GM23338 (cell line): ENCODE measurements at regions not wholly inside any gene's neighbourhood (a gene's known extent, or its start where the extent isn't known, plus 50 kb on each side); places are given as distances from the start of the nearest gene placed in this dataset.

ENCODE experiments used
- ATAC-seq: fragments of 200-7000 bp; cut with Tn5 transposase; 3 replicates; pipeline ENCODE4 v1.9.1; 2020
- DNase-seq: peaks from one replicate; pipeline ENCODE4 v3.0.0-alpha.2; 2015; ENCODE audit warnings: low spot score
- H2AFZ ChIP-seq: fragments of 200-600 bp; sonication (generic); 2 replicates; pipeline ENCODE4 v1.8.0; 2016; ENCODE audit warnings: antibody characterized with exemption, mild to moderate bottlenecking, moderate library complexity
- H3F3A ChIP-seq: fragments of 200-600 bp; sonication (generic); replicated peaks from 2 replicates; pipeline ENCODE4 v1.8.0; 2017; ENCODE audit warnings: antibody characterized with exemption, mixed run types, low read depth
- H3K27ac ChIP-seq: fragments of 200-600 bp; sonication (generic); 2 replicates; pipeline ENCODE4 v1.6.1; 2016; ENCODE audit warnings: low read depth
- H3K27me3 ChIP-seq: fragments of 200-600 bp; sonication (generic); 2 replicates; pipeline ENCODE4 v1.8.0; 2016; ENCODE audit warnings: mild to moderate bottlenecking, mixed run types, moderate library complexity; ENCODE audit not compliant: insufficient read depth
- H3K36me3 ChIP-seq: fragments of 200-600 bp; sonication (generic); 2 replicates; pipeline ENCODE4 v1.8.0; 2016; ENCODE audit warnings: mild to moderate bottlenecking; ENCODE audit not compliant: insufficient read depth
- H3K4me1 ChIP-seq: fragments of 200-600 bp; sonication (generic); 2 replicates; pipeline ENCODE4 v1.8.0; 2016; ENCODE audit warnings: mild to moderate bottlenecking, moderate library complexity; ENCODE audit not compliant: insufficient read depth
- H3K4me2 ChIP-seq: fragments of 200-600 bp; sonication (generic); 2 replicates; pipeline ENCODE4 v1.7.1; 2017; ENCODE audit warnings: mixed run types
- H3K4me3 ChIP-seq: fragments of 200-600 bp; sonication (generic); 2 replicates; pipeline ENCODE4 v1.6.1; 2016; ENCODE audit warnings: mixed run types
- H3K79me2 ChIP-seq: fragments of 200-600 bp; sonication (generic); replicated peaks from 2 replicates; pipeline ENCODE4 v1.8.0; 2017; ENCODE audit warnings: mild to moderate bottlenecking; ENCODE audit not compliant: insufficient read depth
- H3K9me2 ChIP-seq: fragments of 200-600 bp; sonication (generic); 2 replicates; pipeline ENCODE4 v1.8.0; 2017; ENCODE audit not compliant: insufficient read depth
- H4K20me1 ChIP-seq: fragments of 200-600 bp; sonication (generic); replicated peaks from 2 replicates; pipeline ENCODE4 v1.8.0; 2017; ENCODE audit warnings: mild to moderate bottlenecking; ENCODE audit not compliant: insufficient read depth
- H3K27ac Mint-ChIP-seq: 2 replicates; pipeline ENCODE4 v1.8.0; 2020; ENCODE audit warnings: inconsistent platforms, mild to moderate bottlenecking, moderate library complexity, mixed read lengths
- H3K27me3 Mint-ChIP-seq: 3 replicates; pipeline ENCODE4 v1.8.0; 2022; ENCODE audit warnings: low read depth, mild to moderate bottlenecking, moderate library complexity, mixed read lengths, inconsistent platforms; ENCODE audit not compliant: insufficient read depth, poor library complexity
- H3K36me3 Mint-ChIP-seq: 3 replicates; pipeline ENCODE4 v1.8.0; 2021; ENCODE audit warnings: low read depth, mild to moderate bottlenecking, inconsistent platforms, moderate library complexity, mixed read lengths
- H3K4me1 Mint-ChIP-seq: 3 replicates; pipeline ENCODE4 v1.8.0; 2020; ENCODE audit warnings: mild to moderate bottlenecking, inconsistent platforms, mixed read lengths
- H3K4me3 Mint-ChIP-seq: 3 replicates; pipeline ENCODE4 v1.8.0; 2021; ENCODE audit warnings: moderate library complexity, mild to moderate bottlenecking, inconsistent platforms, mixed read lengths
- H3K9me3 Mint-ChIP-seq: 3 replicates; pipeline ENCODE4 v1.8.0; 2020; ENCODE audit warnings: moderate library complexity, mild to moderate bottlenecking, inconsistent platforms, mixed read lengths
- CREB1 ChIP-seq: fragments of 250-450 bp; sonication (Bioruptor Pico); IDR thresholded peaks from 2 replicates; pipeline ENCODE4 v1.5.0; 2020; ENCODE audit warnings: low read depth, mild to moderate bottlenecking, moderate library complexity
- EZH2 ChIP-seq: fragments of 200-600 bp; sonication (generic); IDR thresholded peaks from one replicate; pipeline ENCODE4 v1.8.0; 2017; ENCODE audit warnings: antibody characterized with exemption, mild to moderate bottlenecking, low read depth; ENCODE audit not compliant: unreplicated experiment
- EZH2phosphoT487 ChIP-seq: fragments of 200-600 bp; sonication (generic); IDR thresholded peaks from one replicate; pipeline ENCODE4 v1.8.1; 2018; ENCODE audit warnings: antibody characterized with exemption; ENCODE audit not compliant: unreplicated experiment
- JUNB ChIP-seq: IDR thresholded peaks from one replicate; pipeline ENCODE4 v1.6.1; 2016; ENCODE audit warnings: antibody characterized with exemption; ENCODE audit not compliant: unreplicated experiment
- NANOG ChIP-seq: IDR thresholded peaks from 2 replicates; pipeline ENCODE4 v1.6.1; 2016; ENCODE audit warnings: antibody characterized with exemption, borderline replicate concordance
- POLR2AphosphoS5 ChIP-seq: IDR thresholded peaks from 2 replicates; pipeline ENCODE4 v1.6.1; 2016; ENCODE audit warnings: antibody characterized with exemption, low read depth
- REST ChIP-seq: IDR thresholded peaks from one replicate; pipeline ENCODE4 v1.6.1; 2018; ENCODE audit warnings: antibody characterized with exemption; ENCODE audit not compliant: unreplicated experiment
- STAT1 ChIP-seq: IDR thresholded peaks from one replicate; pipeline ENCODE4 v1.6.1; 2016; ENCODE audit warnings: antibody characterized with exemption; ENCODE audit not compliant: unreplicated experiment
- ZNF114 ChIP-seq: fragments of 250-450 bp; sonication (Bioruptor Pico); IDR thresholded peaks from 2 replicates; pipeline ENCODE4 v1.5.0; 2020; ENCODE audit warnings: mild to moderate bottlenecking, moderate library complexity
- ZNF331 ChIP-seq: fragments of 250-450 bp; sonication (Bioruptor Pico); IDR thresholded peaks from 2 replicates; pipeline ENCODE4 v1.5.0; 2020; ENCODE audit warnings: low read depth, mild to moderate bottlenecking, moderate library complexity
- TF ChIP-seq, protein P1 (sequence below), 2 experiments: fragments of 200-600 bp in 1 of 2; sonication (generic) in 1 of 2; conservative IDR thresholded peaks; 2 replicates each; pipeline versions ENCODE4 v1.5.1 to v1.6.1; 2016 to 2017; ENCODE audit warnings: antibody characterized with exemption in 2 of 2, low read depth in 2 of 2, mild to moderate bottlenecking in 2 of 2, moderate library complexity in 1 of 2
- TF ChIP-seq, protein P2 (sequence below): fragments of 250-450 bp; sonication (Bioruptor Pico); IDR thresholded peaks from 2 replicates; pipeline ENCODE4 v1.5.0; 2020; ENCODE audit warnings: mild to moderate bottlenecking, moderate library complexity
- TF ChIP-seq, protein P3 (sequence below): IDR thresholded peaks from 2 replicates; pipeline ENCODE4 v1.6.1; 2016; ENCODE audit warnings: antibody characterized with exemption

DNA sequence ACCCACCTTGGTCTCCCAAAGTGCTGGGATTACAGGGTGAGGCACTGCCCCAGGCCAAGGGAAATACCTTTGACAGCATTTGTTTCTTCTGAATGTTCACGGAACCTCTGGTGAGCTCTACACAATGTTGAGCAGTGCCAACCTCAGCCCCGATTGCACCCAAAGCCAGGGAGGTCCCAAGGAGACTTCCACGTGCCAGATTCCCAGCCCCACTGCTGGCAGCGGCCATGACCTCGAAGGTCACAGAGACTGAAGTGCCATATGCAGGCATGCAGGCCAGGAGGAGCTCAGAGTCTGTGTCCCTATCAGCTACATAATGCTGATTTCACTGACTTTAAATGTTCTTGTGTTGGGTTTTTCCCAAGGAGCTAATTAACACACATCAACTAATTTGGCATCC is 226.4 kb upstream of the FOXF1 start (continued):
- TF ChIP-seq, protein P1, sequence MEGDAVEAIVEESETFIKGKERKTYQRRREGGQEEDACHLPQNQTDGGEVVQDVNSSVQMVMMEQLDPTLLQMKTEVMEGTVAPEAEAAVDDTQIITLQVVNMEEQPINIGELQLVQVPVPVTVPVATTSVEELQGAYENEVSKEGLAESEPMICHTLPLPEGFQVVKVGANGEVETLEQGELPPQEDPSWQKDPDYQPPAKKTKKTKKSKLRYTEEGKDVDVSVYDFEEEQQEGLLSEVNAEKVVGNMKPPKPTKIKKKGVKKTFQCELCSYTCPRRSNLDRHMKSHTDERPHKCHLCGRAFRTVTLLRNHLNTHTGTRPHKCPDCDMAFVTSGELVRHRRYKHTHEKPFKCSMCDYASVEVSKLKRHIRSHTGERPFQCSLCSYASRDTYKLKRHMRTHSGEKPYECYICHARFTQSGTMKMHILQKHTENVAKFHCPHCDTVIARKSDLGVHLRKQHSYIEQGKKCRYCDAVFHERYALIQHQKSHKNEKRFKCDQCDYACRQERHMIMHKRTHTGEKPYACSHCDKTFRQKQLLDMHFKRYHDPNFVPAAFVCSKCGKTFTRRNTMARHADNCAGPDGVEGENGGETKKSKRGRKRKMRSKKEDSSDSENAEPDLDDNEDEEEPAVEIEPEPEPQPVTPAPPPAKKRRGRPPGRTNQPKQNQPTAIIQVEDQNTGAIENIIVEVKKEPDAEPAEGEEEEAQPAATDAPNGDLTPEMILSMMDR (conservative IDR thresholded peaks at IDR 0.05; ENCODE audit: low read depth in 2 of 2), result no peak
- TF ChIP-seq EZH2phosphoT487 (no peak), CREB1 (CRISPR knock-in tag) (no peak), POLR2AphosphoS5 (no peak), EZH2 (no peak)

- Mint-ChIP-seq H3K27me3 (peaks cover 75% of the 10 kb centered on the region), H3K4me1 (peaks cover 57% of the 10 kb centered on the region), H3K27ac (no peak overlapping the region), H3K9me3 (no peaks in the 10 kb centered on the region), H3K36me3 (no peaks in the 10 kb centered on the region), H3K4me3 (peak overlapping the region; percentile 57)
- Histone ChIP-seq H3K4me3 (peak overlapping the region; percentile 87), H3K9me2 (no peaks in the 10 kb centered on the region), H3K36me3 (no peaks in the 10 kb centered on the region), H3K27me3 (peaks cover 80% of the 10 kb centered on the region), H3F3A (0 out of 2 replicates have a peak, but pooled peaks cover 9% of the 10 kb centered on the region), H3K4me1 (peaks cover 74% of the 10 kb centered on the region), H3K4me2 (peak overlapping the region; percentile 95), H2AFZ (no peak overlapping the region), H4K20me1 (no peaks in the 10 kb centered on the region), H3K79me2 (no peaks in the 10 kb centered on the region), H3K27ac (no peak overlapping the region)
- DNase-seq (no peak), ATAC-seq (no peak)
- TF ChIP-seq NANOG (no peak), REST (no peak), STAT1 (no peak), JUNB (no peak), POLR2AphosphoS5 (no peak), ZNF114 (CRISPR knock-in tag) (no peak), CREB1 (CRISPR knock-in tag) (no peak), EZH2phosphoT487 (no peak), EZH2 (no peak), ZNF331 (CRISPR knock-in tag) (no peak)
- TF ChIP-seq, protein P2, sequence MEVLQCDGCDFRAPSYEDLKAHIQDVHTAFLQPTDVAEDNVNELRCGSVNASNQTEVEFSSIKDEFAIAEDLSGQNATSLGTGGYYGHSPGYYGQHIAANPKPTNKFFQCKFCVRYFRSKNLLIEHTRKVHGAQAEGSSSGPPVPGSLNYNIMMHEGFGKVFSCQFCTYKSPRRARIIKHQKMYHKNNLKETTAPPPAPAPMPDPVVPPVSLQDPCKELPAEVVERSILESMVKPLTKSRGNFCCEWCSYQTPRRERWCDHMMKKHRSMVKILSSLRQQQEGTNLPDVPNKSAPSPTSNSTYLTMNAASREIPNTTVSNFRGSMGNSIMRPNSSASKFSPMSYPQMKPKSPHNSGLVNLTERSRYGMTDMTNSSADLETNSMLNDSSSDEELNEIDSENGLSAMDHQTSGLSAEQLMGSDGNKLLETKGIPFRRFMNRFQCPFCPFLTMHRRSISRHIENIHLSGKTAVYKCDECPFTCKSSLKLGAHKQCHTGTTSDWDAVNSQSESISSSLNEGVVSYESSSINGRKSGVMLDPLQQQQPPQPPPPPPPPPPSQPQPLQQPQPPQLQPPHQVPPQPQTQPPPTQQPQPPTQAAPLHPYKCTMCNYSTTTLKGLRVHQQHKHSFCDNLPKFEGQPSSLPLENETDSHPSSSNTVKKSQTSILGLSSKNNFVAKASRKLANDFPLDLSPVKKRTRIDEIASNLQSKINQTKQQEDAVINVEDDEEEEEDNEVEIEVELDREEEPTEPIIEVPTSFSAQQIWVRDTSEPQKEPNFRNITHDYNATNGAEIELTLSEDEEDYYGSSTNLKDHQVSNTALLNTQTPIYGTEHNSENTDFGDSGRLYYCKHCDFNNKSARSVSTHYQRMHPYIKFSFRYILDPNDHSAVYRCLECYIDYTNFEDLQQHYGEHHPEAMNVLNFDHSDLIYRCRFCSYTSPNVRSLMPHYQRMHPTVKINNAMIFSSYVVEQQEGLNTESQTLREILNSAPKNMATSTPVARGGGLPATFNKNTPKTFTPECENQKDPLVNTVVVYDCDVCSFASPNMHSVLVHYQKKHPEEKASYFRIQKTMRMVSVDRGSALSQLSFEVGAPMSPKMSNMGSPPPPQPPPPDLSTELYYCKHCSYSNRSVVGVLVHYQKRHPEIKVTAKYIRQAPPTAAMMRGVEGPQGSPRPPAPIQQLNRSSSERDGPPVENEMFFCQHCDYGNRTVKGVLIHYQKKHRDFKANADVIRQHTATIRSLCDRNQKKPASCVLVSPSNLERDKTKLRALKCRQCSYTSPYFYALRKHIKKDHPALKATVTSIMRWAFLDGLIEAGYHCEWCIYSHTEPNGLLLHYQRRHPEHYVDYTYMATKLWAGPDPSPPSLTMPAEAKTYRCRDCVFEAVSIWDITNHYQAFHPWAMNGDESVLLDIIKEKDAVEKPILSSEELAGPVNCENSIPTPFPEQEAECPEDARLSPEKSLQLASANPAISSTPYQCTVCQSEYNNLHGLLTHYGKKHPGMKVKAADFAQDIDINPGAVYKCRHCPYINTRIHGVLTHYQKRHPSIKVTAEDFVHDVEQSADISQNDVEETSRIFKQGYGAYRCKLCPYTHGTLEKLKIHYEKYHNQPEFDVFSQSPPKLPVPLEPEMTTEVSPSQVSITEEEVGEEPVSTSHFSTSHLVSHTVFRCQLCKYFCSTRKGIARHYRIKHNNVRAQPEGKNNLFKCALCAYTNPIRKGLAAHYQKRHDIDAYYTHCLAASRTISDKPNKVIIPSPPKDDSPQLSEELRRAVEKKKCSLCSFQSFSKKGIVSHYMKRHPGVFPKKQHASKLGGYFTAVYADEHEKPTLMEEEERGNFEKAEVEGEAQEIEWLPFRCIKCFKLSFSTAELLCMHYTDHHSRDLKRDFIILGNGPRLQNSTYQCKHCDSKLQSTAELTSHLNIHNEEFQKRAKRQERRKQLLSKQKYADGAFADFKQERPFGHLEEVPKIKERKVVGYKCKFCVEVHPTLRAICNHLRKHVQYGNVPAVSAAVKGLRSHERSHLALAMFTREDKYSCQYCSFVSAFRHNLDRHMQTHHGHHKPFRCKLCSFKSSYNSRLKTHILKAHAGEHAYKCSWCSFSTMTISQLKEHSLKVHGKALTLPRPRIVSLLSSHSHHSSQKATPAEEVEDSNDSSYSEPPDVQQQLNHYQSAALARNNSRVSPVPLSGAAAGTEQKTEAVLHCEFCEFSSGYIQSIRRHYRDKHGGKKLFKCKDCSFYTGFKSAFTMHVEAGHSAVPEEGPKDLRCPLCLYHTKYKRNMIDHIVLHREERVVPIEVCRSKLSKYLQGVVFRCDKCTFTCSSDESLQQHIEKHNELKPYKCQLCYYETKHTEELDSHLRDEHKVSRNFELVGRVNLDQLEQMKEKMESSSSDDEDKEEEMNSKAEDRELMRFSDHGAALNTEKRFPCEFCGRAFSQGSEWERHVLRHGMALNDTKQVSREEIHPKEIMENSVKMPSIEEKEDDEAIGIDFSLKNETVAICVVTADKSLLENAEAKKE (CRISPR knock-in tag), result no peak
- TF ChIP-seq, protein P3, sequence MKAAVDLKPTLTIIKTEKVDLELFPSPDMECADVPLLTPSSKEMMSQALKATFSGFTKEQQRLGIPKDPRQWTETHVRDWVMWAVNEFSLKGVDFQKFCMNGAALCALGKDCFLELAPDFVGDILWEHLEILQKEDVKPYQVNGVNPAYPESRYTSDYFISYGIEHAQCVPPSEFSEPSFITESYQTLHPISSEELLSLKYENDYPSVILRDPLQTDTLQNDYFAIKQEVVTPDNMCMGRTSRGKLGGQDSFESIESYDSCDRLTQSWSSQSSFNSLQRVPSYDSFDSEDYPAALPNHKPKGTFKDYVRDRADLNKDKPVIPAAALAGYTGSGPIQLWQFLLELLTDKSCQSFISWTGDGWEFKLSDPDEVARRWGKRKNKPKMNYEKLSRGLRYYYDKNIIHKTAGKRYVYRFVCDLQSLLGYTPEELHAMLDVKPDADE, result no peak
Observed at GRCh38 chr16:86285421-86285820, 224.9 kb upstream of the FOXF1 start.
